GM12892 (cell line): ENCODE measurements at regions not wholly inside any gene's neighbourhood (a gene's known extent, or its start where the extent isn't known, plus 50 kb on each side); places are given as distances from the start of the nearest gene placed in this dataset.

Source experiments
- DNase-seq: peaks from one replicate; pipeline ENCODE4 v3.0.0; 2011; ENCODE audit not compliant: insufficient read length
- FAIRE-seq: peaks from 2 replicates; lab custom pipeline; 2011; peaks lifted over from hg19 to GRCh38; lab: Jason Lieb, UNC
- POLR2A ChIP-seq: IDR thresholded peaks from 2 replicates; pipeline ENCODE4 v1.6.1; 2011; ENCODE audit warnings: low read depth, low read length, control low read depth
- POLR2AphosphoS5 ChIP-seq: IDR thresholded peaks from 2 replicates; pipeline ENCODE4 v1.6.1; 2011; ENCODE audit warnings: low read depth, low read length, control low read depth
- TAF1 ChIP-seq: IDR thresholded peaks from 2 replicates; pipeline ENCODE4 v1.6.1; 2011; ENCODE audit warnings: low read depth, mild to moderate bottlenecking, control low read depth, low read length, borderline replicate concordance

DNA sequence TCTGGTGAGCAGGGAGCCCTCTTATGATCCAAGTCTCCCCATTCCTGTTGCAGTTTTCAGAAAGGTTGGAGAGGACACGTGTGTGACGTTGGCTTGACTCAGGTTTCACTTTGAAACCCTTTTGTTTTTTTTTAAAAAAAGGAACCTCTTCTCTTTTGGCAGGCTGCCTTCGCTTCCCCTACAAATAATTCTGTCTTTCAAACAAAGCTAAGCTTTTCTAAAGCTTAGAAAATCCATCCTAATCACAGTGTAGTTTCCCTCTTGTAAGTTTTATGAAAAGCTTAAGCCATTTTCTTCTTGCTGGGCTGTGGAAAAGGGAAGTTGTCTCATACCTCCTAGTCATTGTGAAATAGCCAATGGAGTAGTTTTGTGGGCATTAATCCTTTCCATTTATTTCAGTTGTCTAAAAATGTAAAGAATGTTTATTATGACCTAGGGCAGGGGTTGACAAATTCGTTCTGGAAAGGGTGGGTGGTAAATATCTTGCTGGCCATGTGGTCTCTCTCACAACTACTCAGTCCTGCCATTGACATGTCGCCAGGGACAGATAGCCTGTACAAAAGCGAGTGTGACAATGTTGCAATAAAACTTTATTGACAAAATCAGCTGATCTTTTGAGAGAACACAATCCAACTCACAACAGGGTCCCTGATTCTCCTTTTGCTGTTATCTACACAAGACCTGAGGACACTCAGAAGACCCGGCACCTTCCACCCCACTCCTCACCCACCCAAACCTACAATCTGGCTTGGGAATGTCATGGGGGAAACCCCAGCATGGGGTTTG, 878.8 kb downstream of the RNF144A start:
- DNase-seq (no peak), FAIRE-seq (no peak)
- TF ChIP-seq POLR2A (no peak), POLR2AphosphoS5 (no peak), TAF1 (no peak)

DNA sequence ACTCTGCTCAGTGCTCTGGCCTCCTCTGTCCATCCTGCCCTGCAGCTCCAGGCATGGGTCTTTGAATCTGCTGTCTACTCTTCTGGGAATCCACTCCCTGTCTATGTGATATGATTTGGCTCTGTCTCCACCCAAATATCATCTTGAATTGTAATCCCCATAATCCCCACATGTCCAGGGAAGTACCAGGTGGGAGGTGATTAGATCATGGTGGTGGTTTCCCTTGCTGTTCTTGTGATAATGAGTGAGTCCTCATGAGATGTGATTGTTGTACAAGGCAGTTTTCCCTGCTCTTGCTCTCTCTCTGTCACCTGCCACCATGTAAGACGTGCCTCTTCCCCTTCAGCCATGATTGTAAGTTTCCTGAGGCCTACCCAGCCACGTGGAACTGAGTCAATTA, 881.8 kb upstream of the ID2 start:
- DNase-seq (no peak), FAIRE-seq (no peak)
- TF ChIP-seq POLR2A = no peak
- no peak for TF ChIP-seq POLR2AphosphoS5
- no peak for TF ChIP-seq TAF1

- DNase-seq (no peak), FAIRE-seq (no peak)
- no peak for TF ChIP-seq POLR2A
- no peak for TF ChIP-seq TAF1
- no peak for TF ChIP-seq POLR2AphosphoS5
Measured at GRCh38 chr2:7801212-7801611, 880.6 kb upstream of the ID2 start.

- FAIRE-seq (no peak), DNase-seq (no peak)
- TF ChIP-seq POLR2A = no peak
Measured at GRCh38 chr2:7803515-7803914, 878.3 kb upstream of the ID2 start.

DNA sequence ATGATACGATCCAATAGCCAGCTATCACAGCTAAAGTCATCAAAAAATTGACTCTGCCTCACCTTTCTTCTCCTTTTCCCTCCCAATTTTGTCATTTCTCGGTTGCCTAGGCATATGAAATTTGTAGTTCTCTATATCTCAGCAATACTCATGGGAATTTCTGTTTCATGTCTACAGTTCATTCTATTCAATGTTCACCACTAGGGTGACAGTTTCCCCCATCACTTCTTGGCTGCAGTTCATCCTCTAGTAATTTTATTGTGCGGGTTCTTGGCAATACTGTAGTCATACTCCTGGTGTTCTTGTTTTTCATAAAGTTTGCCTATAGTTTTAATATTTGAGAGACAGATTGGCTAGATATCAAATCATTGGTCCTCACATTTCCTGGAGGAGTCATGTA, 872.2 kb upstream of the ID2 start:
- TF ChIP-seq TAF1 (no peak), POLR2AphosphoS5 (no peak), POLR2A (no peak)
- DNase-seq (no peak), FAIRE-seq (no peak)

GRCh38 chr2:7811073-7811472, 870.8 kb upstream of the ID2 start:
- no peak for FAIRE-seq
- no peak for TF ChIP-seq POLR2AphosphoS5
- TF ChIP-seq POLR2A = no peak
- no peak for TF ChIP-seq TAF1
- DNase-seq = no peak

DNA sequence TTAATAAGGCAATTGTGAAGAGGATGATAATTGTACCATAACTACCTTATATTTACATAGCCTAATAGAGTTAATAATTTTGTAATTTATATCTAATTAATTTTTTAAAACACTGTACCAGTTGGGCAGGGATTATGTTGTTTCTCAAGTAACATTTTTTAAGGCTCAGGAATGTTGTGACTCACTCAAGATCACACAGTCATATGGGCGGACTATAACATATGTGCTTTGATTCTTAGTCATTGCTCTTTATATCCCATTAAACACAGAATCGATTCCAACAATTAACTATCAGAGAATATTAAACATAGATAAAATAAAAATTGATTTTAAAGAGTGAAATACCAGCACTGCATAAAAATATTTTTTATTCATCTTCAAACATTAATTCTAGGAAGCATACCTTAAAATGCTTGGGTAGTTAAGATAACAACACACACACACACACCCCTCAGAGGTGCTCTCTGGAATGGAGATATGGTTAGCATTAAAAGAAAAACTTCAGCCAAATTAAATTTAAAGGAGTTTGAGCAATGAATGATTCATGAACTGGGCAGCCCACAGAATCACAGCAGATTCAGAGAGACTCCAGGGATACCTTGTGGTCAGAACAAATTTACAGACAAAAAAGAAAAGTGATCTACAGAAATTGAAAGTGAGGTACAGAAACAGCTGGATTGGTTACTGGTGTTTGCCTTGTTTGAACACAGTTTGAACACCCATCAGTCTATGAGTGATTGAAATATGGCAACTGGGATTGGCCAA, 869.4 kb upstream of the ID2 start:
- TF ChIP-seq POLR2A (no peak), TAF1 (no peak), POLR2AphosphoS5 (no peak)
- FAIRE-seq = no peak
- DNase-seq = no peak

DNA sequence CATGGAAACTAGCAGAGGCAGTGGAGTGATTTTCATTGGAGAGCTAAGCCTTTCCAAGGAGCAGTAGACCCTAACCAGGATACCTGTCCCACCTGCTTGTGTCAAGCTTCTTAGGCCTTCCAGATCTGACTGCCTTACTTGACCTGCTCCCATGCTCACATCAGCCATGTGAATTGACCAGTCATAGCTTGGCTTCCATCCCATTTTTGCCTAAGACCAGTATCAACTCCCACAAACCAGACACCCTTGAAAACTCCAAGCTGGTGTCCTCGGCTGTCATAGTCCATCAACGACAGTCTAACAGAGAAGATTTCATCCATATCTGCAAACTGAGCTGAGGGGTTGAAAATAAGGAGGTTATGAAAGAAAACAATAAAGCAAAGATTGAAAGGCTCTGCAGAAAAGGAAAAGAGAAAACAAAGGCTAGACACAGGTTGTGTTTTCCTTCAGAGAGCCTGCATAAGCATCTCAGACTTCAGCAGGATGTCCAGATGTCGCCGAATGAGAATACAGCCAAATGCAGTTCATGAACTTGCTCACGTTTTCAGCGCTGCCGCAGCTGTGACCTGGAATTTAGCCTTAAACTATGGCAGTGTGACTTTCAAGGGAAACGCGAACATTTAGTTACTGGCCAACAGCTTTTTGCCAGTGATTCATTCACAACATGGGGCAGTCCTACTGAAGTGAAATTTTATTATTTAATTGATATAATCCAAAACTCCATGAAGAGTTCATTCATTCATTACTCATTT, 868.1 kb upstream of the ID2 start:
- DNase-seq (no peak), FAIRE-seq (no peak)
- TF ChIP-seq POLR2AphosphoS5 = no peak
- no peak for TF ChIP-seq TAF1
- no peak for TF ChIP-seq POLR2A

- FAIRE-seq = no peak
- TF ChIP-seq TAF1 (no peak), POLR2A (no peak), POLR2AphosphoS5 (no peak)
Measured at GRCh38 chr2:7815726-7816125, 866.1 kb upstream of the ID2 start.

DNA sequence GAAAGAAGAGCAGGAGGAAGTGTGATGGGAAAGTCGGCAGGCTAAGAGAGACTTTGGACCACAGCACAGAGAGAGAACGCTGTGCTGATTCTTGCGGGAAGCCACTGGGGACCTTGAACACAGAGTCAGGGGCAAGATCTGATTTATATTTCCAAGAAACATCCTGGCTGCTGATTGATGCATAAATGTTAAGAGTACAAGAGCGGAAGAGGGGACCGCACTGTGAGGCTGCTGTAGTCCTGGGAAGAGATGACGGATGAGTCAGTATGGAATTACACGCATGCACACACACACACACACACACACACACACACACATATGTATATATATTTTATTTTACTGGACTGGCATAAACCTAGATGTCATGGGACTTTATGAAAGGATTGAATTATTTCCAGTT, 865.6 kb upstream of the ID2 start:
- no peak for TF ChIP-seq POLR2AphosphoS5
- no peak for TF ChIP-seq TAF1
- no peak for TF ChIP-seq POLR2A
- DNase-seq = no peak
- no peak for FAIRE-seq

More at GRCh38 chr2:7815726-7816125, 866.1 kb upstream of the ID2 start:
- DNase-seq = no peak

- FAIRE-seq = no peak
Measured at GRCh38 chr2:7816944-7817343, 864.9 kb upstream of the ID2 start.

GRCh38 chr2:7819316-7819715, 862.5 kb upstream of the ID2 start:
- DNase-seq = no peak
- no peak for FAIRE-seq
- TF ChIP-seq TAF1 = no peak
- TF ChIP-seq POLR2AphosphoS5 = no peak
- TF ChIP-seq POLR2A = no peak

More at GRCh38 chr2:7816944-7817343, 864.9 kb upstream of the ID2 start:
- no peak for DNase-seq
- TF ChIP-seq POLR2AphosphoS5 (no peak), POLR2A (no peak), TAF1 (no peak)
